Stimulated activated CD4-positive, alpha-beta T cell treated with anti-CD3 and anti-CD28 coated beads, Interleukin-4, amount 100 ng/mL, for 24 hours (primary cell): ENCODE measurements at regions not wholly inside any gene's neighbourhood (a gene's known extent, or its start where the extent isn't known, plus 50 kb on each side); places are given as distances from the start of the nearest gene placed in this dataset.

ENCODE experiments used
- DNase-seq: peaks from one replicate; pipeline ENCODE4 v3.0.0-alpha.2; 2020

- no peak for DNase-seq
Observed at GRCh38 chr9:106796771-106797170, 66.2 kb upstream of the ZNF462 start.

GRCh38 chr9:106797299-106797698, 65.7 kb upstream of the ZNF462 start:
- DNase-seq: no peak

- DNase-seq: no peak
Observed at GRCh38 chr9:106798016-106798799, 64.8 kb upstream of the ZNF462 start.

GRCh38 chr9:106799152-106799551, 63.8 kb upstream of the ZNF462 start:
- DNase-seq: no peak

- DNase-seq: no peak
Observed at GRCh38 chr9:106800701-106801270, 62.2 kb upstream of the ZNF462 start.

GRCh38 chr9:106801816-106802215, 61.1 kb upstream of the ZNF462 start:
- DNase-seq: no peak
